GM12864 (cell line): ENCODE measurements at regions not wholly inside any gene's neighbourhood (a gene's known extent, or its start where the extent isn't known, plus 50 kb on each side); places are given as distances from the start of the nearest gene placed in this dataset.

Experiments used
- DNase-seq: peaks from one replicate; pipeline ENCODE4 v3.0.0-alpha.2; 2011; ENCODE audit warnings: low read depth
- H3K4me3 ChIP-seq: 2 replicates; pipeline ENCODE4 v1.5.1; 2011; ENCODE audit warnings: mild to moderate bottlenecking, low read depth, low read length, control low read depth
- CTCF ChIP-seq: IDR thresholded peaks from 2 replicates; pipeline ENCODE4 v1.5.1; 2011; ENCODE audit warnings: low read depth, mild to moderate bottlenecking, moderate library complexity, low read length, control low read depth, inconsistent platforms; ENCODE audit errors: missing control alignments

- no peak for DNase-seq
- no peak for TF ChIP-seq CTCF
- no peak overlapping the region for H3K4me3 ChIP-seq
Observed at GRCh38 chr12:19946550-19946949, 421.8 kb upstream of the PDE3A start.

- no peak for TF ChIP-seq CTCF
- DNase-seq = no peak
- H3K4me3 ChIP-seq = no peak overlapping the region
Observed at GRCh38 chr12:19947344-19947743, 421.0 kb upstream of the PDE3A start.

- H3K4me3 ChIP-seq = no peak overlapping the region
- DNase-seq = no peak
- no peak for TF ChIP-seq CTCF
Observed at GRCh38 chr12:19951664-19952063, 416.7 kb upstream of the PDE3A start.

GRCh38 chr12:19953734-19954133 is 414.6 kb upstream of the PDE3A start:
- DNase-seq = no peak
- no peak overlapping the region for H3K4me3 ChIP-seq
- TF ChIP-seq CTCF = no peak

- no peak overlapping the region for H3K4me3 ChIP-seq
- TF ChIP-seq CTCF = no peak
- DNase-seq = no peak
Observed at GRCh38 chr12:19954163-19954562, 414.2 kb upstream of the PDE3A start.

GRCh38 chr12:19957308-19958125 is 410.8 kb upstream of the PDE3A start:
- H3K4me3 ChIP-seq = no peak overlapping the region
- TF ChIP-seq CTCF = no peak
- DNase-seq = no peak

GRCh38 chr12:19958389-19958788 is 409.9 kb upstream of the PDE3A start:
- no peak overlapping the region for H3K4me3 ChIP-seq
- DNase-seq = no peak
- TF ChIP-seq CTCF = no peak
